ENCODE measurements at regions not wholly inside any gene's neighbourhood (a gene's known extent, or its start where the extent isn't known, plus 50 kb on each side); places are given as distances from the start of the nearest gene placed in this dataset.

DNA sequence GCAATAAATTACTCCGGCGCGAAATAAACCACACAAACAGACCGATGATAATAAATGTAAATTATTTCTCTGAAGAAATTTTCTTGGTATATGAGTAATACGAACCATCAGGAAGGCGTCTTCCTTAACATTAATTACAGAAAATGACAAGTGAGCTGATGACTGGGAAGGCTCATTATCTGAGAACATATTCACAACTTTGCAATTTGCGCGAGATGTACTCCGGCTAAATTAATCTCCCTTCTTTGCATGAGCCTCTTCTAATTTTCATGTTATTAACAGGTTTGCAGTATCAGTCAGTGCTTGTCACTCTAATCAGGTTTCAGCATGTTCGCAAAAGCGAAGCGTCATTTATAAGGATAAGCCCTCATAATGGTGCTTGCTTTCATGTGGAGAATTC, 218.9 kb upstream of the MVB12B start:
- no peaks in the 10 kb centered on the region for H3K27me3 ChIP-seq
- H3K4me3 ChIP-seq, result no peak overlapping the region
- WGBS, 2 donors, result 97% methylated on average over 12 of the region's 12 CpGs
- no peaks in the 10 kb centered on the region for H3K4me1 ChIP-seq
- intact Hi-C loops (cut with DNase I), result no loop called here
- no peak for DNase-seq
- no peaks in the 10 kb centered on the region for H3K36me3 ChIP-seq
- TF ChIP-seq CTCF (IDR thresholded peaks at IDR 0.05), result no peak
- no peak for TF ChIP-seq POLR2A (IDR thresholded peaks at IDR 0.05)
- no peak for TF ChIP-seq EP300 (IDR thresholded peaks at IDR 0.05)
- no peak for TF ChIP-seq POLR2AphosphoS5 (IDR thresholded peaks at IDR 0.05)
- H3K9me3 ChIP-seq, result no peaks in the 10 kb centered on the region
- no peak overlapping the region for H3K27ac ChIP-seq

DNA sequence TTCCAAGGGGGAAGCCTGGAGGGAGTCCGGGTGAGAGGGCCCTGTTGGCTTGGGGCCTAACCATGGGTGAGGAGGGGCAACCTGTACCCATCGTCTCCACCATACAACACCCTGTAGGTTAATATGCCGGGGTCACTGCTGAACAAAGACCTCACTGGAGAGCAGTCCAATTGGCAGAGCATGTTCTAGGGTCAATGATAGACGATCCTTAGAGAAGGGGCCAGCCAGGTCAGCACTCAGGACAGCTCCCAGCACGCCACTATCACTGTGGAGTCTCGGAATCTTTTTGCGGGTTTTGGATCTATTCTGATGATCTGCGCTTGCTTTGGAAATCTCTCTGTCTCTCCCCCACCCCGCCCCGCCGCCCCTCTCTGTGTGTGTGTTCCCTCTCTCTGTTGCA, 218.4 kb upstream of the MVB12B start:
- Histone ChIP-seq H3K36me3 (no peaks in the 10 kb centered on the region), H3K9me3 (no peaks in the 10 kb centered on the region), H3K4me3 (no peak overlapping the region), H3K27me3 (no peaks in the 10 kb centered on the region), H3K27ac (no peak overlapping the region), H3K4me1 (no peaks in the 10 kb centered on the region)
- TF ChIP-seq EP300 (IDR thresholded peaks at IDR 0.05) (no peak), POLR2A (IDR thresholded peaks at IDR 0.05) (no peak), POLR2AphosphoS5 (IDR thresholded peaks at IDR 0.05) (no peak), CTCF (IDR thresholded peaks at IDR 0.05) (no peak)
- intact Hi-C loops (cut with DNase I), result no loop called here
- DNase-seq, result no peak
- WGBS, 2 donors, result 31 to 41% methylated on average over 11 of the region's 11 CpGs

DNA sequence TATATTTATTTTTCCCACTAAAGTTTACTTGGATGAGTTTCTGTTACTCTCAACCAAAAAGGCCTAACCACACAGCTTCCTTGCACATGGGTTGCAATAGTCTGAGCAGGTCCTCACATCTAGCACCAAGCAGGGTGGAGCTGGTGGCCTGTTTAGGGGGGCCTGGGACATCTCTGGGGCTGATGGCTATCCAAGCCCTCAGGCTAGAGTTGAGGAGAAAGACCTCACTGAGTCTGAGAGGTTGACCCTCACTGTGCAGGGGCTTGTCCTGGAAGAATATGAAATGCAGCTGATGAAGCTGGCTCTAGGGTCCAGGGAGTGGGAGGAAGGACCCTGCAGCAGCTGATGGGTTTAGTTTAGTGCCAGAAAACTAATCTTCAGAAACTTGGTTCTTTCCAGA, 217.1 kb upstream of the MVB12B start:
- TF ChIP-seq EP300 (IDR thresholded peaks at IDR 0.05) (no peak), CTCF (IDR thresholded peaks at IDR 0.05) (no peak)
- H3K36me3 ChIP-seq, result no peaks in the 10 kb centered on the region
- no peak overlapping the region for H3K4me3 ChIP-seq
- peak; percentile 21 for DNase-seq
- intact Hi-C loops (cut with DNase I), result no loop called here
- H3K9me3 ChIP-seq, result no peaks in the 10 kb centered on the region
- no peaks in the 10 kb centered on the region for H3K4me1 ChIP-seq
- H3K27me3 ChIP-seq, result no peaks in the 10 kb centered on the region
- H3K27ac ChIP-seq, result no peak overlapping the region

- Histone ChIP-seq H3K4me3 (no peak overlapping the region), H3K36me3 (no peaks in the 10 kb centered on the region), H3K4me1 (no peaks in the 10 kb centered on the region), H3K27me3 (no peaks in the 10 kb centered on the region), H3K9me3 (no peaks in the 10 kb centered on the region), H3K27ac (no peak overlapping the region)
- intact Hi-C loops (cut with DNase I), result no loop called here
- no peak for TF ChIP-seq EP300 (IDR thresholded peaks at IDR 0.05)
- no peak for TF ChIP-seq POLR2AphosphoS5 (IDR thresholded peaks at IDR 0.05)
- no peak for TF ChIP-seq CTCF (IDR thresholded peaks at IDR 0.05)
- TF ChIP-seq POLR2A (IDR thresholded peaks at IDR 0.05), result no peak
- WGBS, 2 donors, result 87 to 89% methylated on average over 5 of the region's 5 CpGs
- peak; percentile 34 for DNase-seq
Measured at GRCh38 chr9:126111556-126111955, 215.1 kb upstream of the MVB12B start.

DNA sequence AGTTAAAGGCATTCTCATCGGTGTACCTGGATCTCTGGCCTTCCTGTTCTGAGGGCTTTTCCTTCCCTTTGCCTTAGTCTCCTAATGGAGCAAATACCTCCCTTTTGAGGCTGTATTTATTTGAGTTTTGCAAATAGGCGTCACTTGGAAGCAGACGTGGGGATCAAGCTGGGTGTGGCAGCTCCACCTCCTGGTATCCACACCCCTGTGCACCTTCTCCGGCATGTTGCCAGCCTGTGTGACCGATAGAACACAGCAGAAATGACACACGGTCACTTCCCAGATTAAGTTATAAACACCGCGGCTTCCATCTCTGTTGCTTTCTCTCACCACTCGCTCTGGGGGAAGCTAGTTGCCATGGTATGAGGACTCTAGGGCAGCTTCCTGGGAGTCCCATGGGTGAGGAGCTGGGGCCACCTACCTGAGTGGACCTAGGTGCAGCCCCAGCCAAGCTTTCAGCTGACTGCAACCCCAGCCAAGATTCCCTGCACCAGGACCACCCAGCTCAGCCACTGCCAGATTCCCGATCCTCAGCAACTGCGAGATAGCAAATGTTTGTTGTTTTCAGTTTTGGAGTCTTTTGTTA, 214.4 kb upstream of the MVB12B start:
- H3K27me3 ChIP-seq, result no peaks in the 10 kb centered on the region
- H3K9me3 ChIP-seq, result no peaks in the 10 kb centered on the region
- H3K4me1 ChIP-seq, result no peaks in the 10 kb centered on the region
- DNase-seq, result peak; percentile 12
- H3K27ac ChIP-seq, result no peak overlapping the region
- H3K36me3 ChIP-seq, result no peaks in the 10 kb centered on the region
- WGBS, 2 donors, result 42 to 82% methylated on average over 11 of the region's 11 CpGs
- no peak overlapping the region for H3K4me3 ChIP-seq
- intact Hi-C loops (cut with DNase I), result no loop called here
- TF ChIP-seq POLR2A (IDR thresholded peaks at IDR 0.05) (no peak), EP300 (IDR thresholded peaks at IDR 0.05) (no peak), CTCF (IDR thresholded peaks at IDR 0.05) (no peak), POLR2AphosphoS5 (IDR thresholded peaks at IDR 0.05) (no peak)
